A549 (cell line): ENCODE measurements at regions not wholly inside any gene's neighbourhood (a gene's known extent, or its start where the extent isn't known, plus 50 kb on each side); places are given as distances from the start of the nearest gene placed in this dataset.
"Not testable (repeated sequence)": the region's sequence is repeated elsewhere in the genome, so short reads cannot be mapped to it uniquely, and the experiment has no call there.

Source experiments
- ATAC-seq, 2 experiments: fragments of 200-7000 bp in 1 of 2; fragments of >200 bp in 1 of 2; cut with Nextera tagmentation in 1 of 2; cut with Tn5 transposase in 1 of 2; 3 replicates each; pipeline versions ENCODE4 v1.8.0 to v1.9.1; 2018 to 2020; ENCODE audit warnings: mild to moderate bottlenecking in 1 of 2, moderate library complexity in 1 of 2
- CTCF ChIA-PET: fragments of 300-600 bp; sonication (Branson Sonifier 250); formaldehyde crosslinking; extraction: SDS; loops from one replicate; lab custom pipeline; 2021; ENCODE audit warnings: antibody characterized with exemption, inconsistent platforms; lab: Yijun Ruan, JAX
- POLR2A ChIA-PET: fragments of 350-600 bp; formaldehyde crosslinking; extraction: SDS; loops from one replicate; lab custom pipeline; 2021; ENCODE audit warnings: antibody characterized with exemption, inconsistent platforms; lab: Yijun Ruan, JAX
- DNase-seq, 2 experiments: peaks; one replicate each; pipeline versions ENCODE4 v3.0.0 to v3.0.0-alpha.2; 2011 to 2016; ENCODE audit warnings: low read depth in 1 of 2, low spot score in 1 of 2
- FAIRE-seq: peaks from 2 replicates; lab custom pipeline; 2011; peaks lifted over from hg19 to GRCh38; lab: Jason Lieb, UNC
- H3K27ac ChIP-seq, 2 experiments: fragments of >200 bp; sonication (Bioruptor Twin); formaldehyde crosslinking; 3 replicates each; pipeline ENCODE4 v1.5.1; 2016 to 2017
- H3K4me1 ChIP-seq: fragments of >200 bp; sonication (Bioruptor Twin); formaldehyde crosslinking; 3 replicates; pipeline ENCODE4 v1.6.1; 2016
- H3K4me2 ChIP-seq: fragments of >200 bp; sonication (Bioruptor Twin); formaldehyde crosslinking; 3 replicates; pipeline ENCODE4 v1.6.1; 2016
- H3K4me3 ChIP-seq: fragments of >200 bp; sonication (Bioruptor Twin); formaldehyde crosslinking; 3 replicates; pipeline ENCODE4 v1.5.1; 2016
- H3K9me3 ChIP-seq: fragments of >200 bp; sonication (Bioruptor Twin); formaldehyde crosslinking; 3 replicates; pipeline ENCODE4 v1.6.1; 2016
- CHD2 ChIP-seq: fragments of 150-350 bp; IDR thresholded peaks from 2 replicates; pipeline ENCODE4 v1.6.1; 2014; ENCODE audit warnings: low read length; ENCODE audit not compliant: partially characterized antibody
- CHD4 ChIP-seq: fragments of 200-600 bp; sonication (generic); IDR thresholded peaks from 2 replicates; pipeline ENCODE4 v1.6.1; 2016; ENCODE audit warnings: antibody characterized with exemption, mild to moderate bottlenecking, borderline replicate concordance
- EHMT2 ChIP-seq: fragments of 200-600 bp; sonication (generic); IDR thresholded peaks from 2 replicates; pipeline ENCODE4 v1.6.1; 2016; ENCODE audit warnings: antibody characterized with exemption, low read depth, mild to moderate bottlenecking, moderate library complexity
- EP300 ChIP-seq, 2 experiments: fragments of >200 bp; sonication (Bioruptor Twin); formaldehyde crosslinking; IDR thresholded peaks; 2 replicates in 1 of 2; 3 replicates in 1 of 2; pipeline ENCODE4 v1.6.1; 2016 to 2017
- ESRRA ChIP-seq: fragments of 150-350 bp; IDR thresholded peaks from 2 replicates; pipeline ENCODE4 v1.6.1; 2014; ENCODE audit warnings: mild to moderate bottlenecking, low read length, borderline replicate concordance
- FOXS1 ChIP-seq: fragments of 250-450 bp; sonication (Bioruptor Pico); IDR thresholded peaks from 2 replicates; pipeline ENCODE4 v1.5.0; 2020; ENCODE audit warnings: mild to moderate bottlenecking, moderate library complexity
- HDAC2 ChIP-seq: fragments of 200-600 bp; sonication (generic); IDR thresholded peaks from 2 replicates; pipeline ENCODE4 v1.6.1; 2016
- HOXA7 ChIP-seq: fragments of 250-450 bp; sonication (Bioruptor Pico); IDR thresholded peaks from 2 replicates; pipeline ENCODE4 v1.5.0; 2020; ENCODE audit warnings: mild to moderate bottlenecking, moderate library complexity
- MYC ChIP-seq: IDR thresholded peaks from 2 replicates; pipeline ENCODE4 v1.6.1; 2012; ENCODE audit warnings: mild to moderate bottlenecking, inconsistent platforms, low read length, improper control_type of control experiment, borderline replicate concordance
- RARB ChIP-seq: fragments of 250-450 bp; sonication (Bioruptor Pico); IDR thresholded peaks from 2 replicates; pipeline ENCODE4 v1.8.0; 2021; ENCODE audit warnings: mild to moderate bottlenecking, moderate library complexity
- RNF2 ChIP-seq: fragments of 200-600 bp; sonication (generic); IDR thresholded peaks from 2 replicates; pipeline ENCODE4 v1.6.1; 2016; ENCODE audit warnings: low read depth, mild to moderate bottlenecking, antibody characterized with exemption, moderate library complexity, borderline replicate concordance
- TP53 ChIP-seq: fragments of 250-450 bp; sonication (Bioruptor Pico); IDR thresholded peaks from 2 replicates; pipeline ENCODE4 v1.5.0; 2021; ENCODE audit warnings: mild to moderate bottlenecking, moderate library complexity
- WGBS: methylation state at CpG from one replicate; pipeline ENCODE4 v1.1.6; 2017; ENCODE audit errors: missing lambda C conversion rate; 5-methylcytosine and 5-hydroxymethylcytosine counted together
- TF ChIP-seq, protein P1 (sequence below): fragments of >200 bp; sonication (Bioruptor Twin); formaldehyde crosslinking; IDR thresholded peaks from 3 replicates; pipeline ENCODE4 v1.6.1; 2016
- TF ChIP-seq, protein P2 (sequence below): fragments of 450-650 bp; IDR thresholded peaks from 2 replicates; pipeline ENCODE4 v1.6.1; 2014; ENCODE audit warnings: antibody characterized with exemption
- TF ChIP-seq, protein P3 (sequence below): fragments of >200 bp; sonication (Bioruptor Twin); formaldehyde crosslinking; IDR thresholded peaks from 2 replicates; pipeline ENCODE4 v1.6.1; 2016
- TF ChIP-seq, protein P4 (sequence below): fragments of 250-450 bp; sonication (Bioruptor Pico); IDR thresholded peaks from 2 replicates; pipeline ENCODE4 v1.5.0; 2020; ENCODE audit warnings: low read depth, mild to moderate bottlenecking, moderate library complexity
- TF ChIP-seq, protein P5 (sequence below): IDR thresholded peaks from 2 replicates; pipeline ENCODE4 v1.6.1; 2012

DNA sequence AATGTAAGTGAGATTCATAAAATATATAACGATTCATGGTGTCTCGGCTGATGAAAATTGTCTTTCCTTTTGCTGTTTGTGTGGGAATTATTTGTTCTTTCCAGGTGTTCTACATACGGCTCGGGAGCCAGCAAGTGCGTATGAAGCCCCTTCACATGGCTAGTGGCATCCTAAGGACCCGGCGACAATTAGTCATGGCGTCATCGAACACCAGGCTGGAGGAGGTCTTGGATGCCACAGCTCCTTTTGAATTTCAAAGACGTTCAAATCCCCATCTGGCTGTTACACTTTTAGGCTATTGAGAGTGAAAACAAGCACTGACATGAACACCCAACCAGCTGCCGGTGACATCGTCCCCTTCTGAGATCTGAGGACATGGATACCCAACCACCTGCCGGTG lies 397.7 kb upstream of the TNRC6C start (continued):
- TF ChIP-seq, protein P1, sequence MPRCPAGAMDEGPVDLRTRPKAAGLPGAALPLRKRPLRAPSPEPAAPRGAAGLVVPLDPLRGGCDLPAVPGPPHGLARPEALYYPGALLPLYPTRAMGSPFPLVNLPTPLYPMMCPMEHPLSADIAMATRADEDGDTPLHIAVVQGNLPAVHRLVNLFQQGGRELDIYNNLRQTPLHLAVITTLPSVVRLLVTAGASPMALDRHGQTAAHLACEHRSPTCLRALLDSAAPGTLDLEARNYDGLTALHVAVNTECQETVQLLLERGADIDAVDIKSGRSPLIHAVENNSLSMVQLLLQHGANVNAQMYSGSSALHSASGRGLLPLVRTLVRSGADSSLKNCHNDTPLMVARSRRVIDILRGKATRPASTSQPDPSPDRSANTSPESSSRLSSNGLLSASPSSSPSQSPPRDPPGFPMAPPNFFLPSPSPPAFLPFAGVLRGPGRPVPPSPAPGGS: no peak
- no peak for TF ChIP-seq FOXS1 (CRISPR knock-in tag)
- TF ChIP-seq, protein P2, sequence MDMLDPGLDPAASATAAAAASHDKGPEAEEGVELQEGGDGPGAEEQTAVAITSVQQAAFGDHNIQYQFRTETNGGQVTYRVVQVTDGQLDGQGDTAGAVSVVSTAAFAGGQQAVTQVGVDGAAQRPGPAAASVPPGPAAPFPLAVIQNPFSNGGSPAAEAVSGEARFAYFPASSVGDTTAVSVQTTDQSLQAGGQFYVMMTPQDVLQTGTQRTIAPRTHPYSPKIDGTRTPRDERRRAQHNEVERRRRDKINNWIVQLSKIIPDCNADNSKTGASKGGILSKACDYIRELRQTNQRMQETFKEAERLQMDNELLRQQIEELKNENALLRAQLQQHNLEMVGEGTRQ: no peak
- TF ChIP-seq HDAC2: no peak
- TF ChIP-seq, protein P3, sequence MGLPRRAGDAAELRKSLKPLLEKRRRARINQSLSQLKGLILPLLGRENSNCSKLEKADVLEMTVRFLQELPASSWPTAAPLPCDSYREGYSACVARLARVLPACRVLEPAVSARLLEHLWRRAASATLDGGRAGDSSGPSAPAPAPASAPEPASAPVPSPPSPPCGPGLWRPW: no peak
- TF ChIP-seq EHMT2: no peak

DNA sequence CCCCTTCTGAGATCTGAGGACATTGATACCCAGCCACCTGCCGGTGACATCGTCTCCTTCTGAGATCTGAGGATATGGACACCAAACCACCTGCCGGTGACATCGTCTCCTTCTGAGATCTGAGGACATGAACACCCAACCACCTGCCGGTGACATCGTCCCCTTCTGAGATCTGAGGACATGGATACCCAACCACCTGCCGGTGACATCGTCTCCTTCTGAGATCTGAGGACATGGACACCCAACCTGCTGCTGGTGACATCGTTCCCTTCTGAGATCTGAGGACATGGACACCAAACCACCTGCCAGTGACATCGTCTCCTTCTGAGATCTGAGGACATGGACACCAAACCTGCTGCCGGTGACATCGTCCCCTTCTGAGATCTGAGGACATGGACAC lies 396.1 kb upstream of the TNRC6C start:
- 63% methylated on average over 9 of the region's 12 CpGs for WGBS

DNA sequence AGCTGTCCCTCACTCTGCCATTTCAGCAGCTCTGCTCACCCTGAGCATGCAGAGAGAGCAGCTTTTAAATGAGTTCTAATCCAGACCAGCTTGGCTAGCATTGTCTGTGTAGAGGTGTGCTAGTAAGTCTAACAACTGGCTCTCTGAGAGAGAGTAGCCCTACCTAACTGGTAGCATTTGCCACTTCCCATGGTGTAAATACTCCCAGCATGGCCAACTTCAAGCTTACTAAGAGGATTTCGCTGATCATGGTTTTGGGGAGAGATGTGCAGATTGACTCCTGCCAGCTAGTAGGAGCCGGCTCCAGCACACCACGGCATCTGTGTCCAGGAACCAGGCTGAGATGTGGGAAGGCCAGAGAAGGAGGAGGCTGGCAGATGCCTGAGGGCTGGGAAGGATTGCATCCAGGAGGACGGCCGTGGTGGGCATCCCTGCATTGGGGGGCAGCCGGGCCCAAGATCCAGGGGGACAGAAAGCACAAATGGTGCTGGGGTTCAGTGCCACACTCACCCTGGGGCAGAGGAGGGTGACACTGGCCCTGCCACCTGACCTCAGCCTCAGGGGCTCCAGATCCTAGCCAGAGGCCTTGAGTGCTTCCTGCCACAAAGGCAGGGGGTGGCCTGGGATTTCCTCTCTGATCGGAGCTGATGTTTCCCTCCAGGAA lies 394.9 kb upstream of the TNRC6C start:
- H3K4me2 ChIP-seq: no peak overlapping the region
- ChIA-PET CTCF (interaction anchor here (0.9 to 2.2 kb wide), 2 partner anchors 11 to 21 kb away, joined by 3 to 11 read pairs; no protein-coding TSS in a partner anchor), POLR2A (interaction anchor here (1.2 kb wide), 1 partner anchor 395 kb away, joined by 3 read pairs; the partner anchor contains the start of gene TNRC6C)
- ATAC-seq: no peak
- H3K27ac ChIP-seq: no peak overlapping the region
- no peak overlapping the region for H3K4me3 ChIP-seq
- no peak for DNase-seq
- no peaks in the 10 kb centered on the region; the same call in 2 of the 3 replicates for H3K9me3 ChIP-seq
- TF ChIP-seq CHD2 (no peak), HOXA7 (CRISPR knock-in tag) (no peak), EHMT2 (no peak), EP300 (IDR thresholded peaks at IDR 0.05) (no peak), CHD4 (no peak), TP53 (CRISPR knock-in tag) (no peak), MYC (no peak), RARB (CRISPR knock-in tag) (no peak), ESRRA (no peak), RNF2 (no peak)
- TF ChIP-seq, protein P4, sequence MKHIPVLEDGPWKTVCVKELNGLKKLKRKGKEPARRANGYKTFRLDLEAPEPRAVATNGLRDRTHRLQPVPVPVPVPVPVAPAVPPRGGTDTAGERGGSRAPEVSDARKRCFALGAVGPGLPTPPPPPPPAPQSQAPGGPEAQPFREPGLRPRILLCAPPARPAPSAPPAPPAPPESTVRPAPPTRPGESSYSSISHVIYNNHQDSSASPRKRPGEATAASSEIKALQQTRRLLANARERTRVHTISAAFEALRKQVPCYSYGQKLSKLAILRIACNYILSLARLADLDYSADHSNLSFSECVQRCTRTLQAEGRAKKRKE (CRISPR knock-in tag): no peak
- TF ChIP-seq, protein P5, sequence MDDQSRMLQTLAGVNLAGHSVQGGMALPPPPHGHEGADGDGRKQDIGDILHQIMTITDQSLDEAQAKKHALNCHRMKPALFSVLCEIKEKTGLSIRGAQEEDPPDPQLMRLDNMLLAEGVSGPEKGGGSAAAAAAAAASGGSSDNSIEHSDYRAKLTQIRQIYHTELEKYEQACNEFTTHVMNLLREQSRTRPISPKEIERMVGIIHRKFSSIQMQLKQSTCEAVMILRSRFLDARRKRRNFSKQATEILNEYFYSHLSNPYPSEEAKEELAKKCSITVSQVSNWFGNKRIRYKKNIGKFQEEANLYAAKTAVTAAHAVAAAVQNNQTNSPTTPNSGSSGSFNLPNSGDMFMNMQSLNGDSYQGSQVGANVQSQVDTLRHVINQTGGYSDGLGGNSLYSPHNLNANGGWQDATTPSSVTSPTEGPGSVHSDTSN: no peak
- no peak for FAIRE-seq
- no peaks in the 10 kb centered on the region for H3K4me1 ChIP-seq
- 49% methylated on average over 7 of the region's 7 CpGs for WGBS

More for the DNA sequence above, 396.1 kb upstream of the TNRC6C start:
- H3K4me3 ChIP-seq, DNase-seq, ATAC-seq, H3K9me3 ChIP-seq, H3K4me1 ChIP-seq, FAIRE-seq, H3K27ac ChIP-seq, H3K4me2 ChIP-seq, CTCF ChIA-PET: not testable (repeated sequence)
- POLR2A ChIA-PET: interaction anchor here (1.2 kb wide), 1 partner anchor 396 kb away, joined by 3 read pairs; the partner anchor contains the start of gene TNRC6C
